Calu3 (cell line): ENCODE measurements at regions not wholly inside any gene's neighbourhood (a gene's known extent, or its start where the extent isn't known, plus 50 kb on each side); places are given as distances from the start of the nearest gene placed in this dataset.

Source experiments
- BruUV-seq: library from RNA; stranded (reverse); fragments of 400-500 nt; replicated peaks from 2 replicates; lab custom pipeline; 2021; lab: Mats Ljungman, UMichigan
- CTCF ChIA-PET: fragments of 300-600 bp; sonication (Branson Sonifier 250); formaldehyde crosslinking; loops from one replicate; lab custom pipeline; 2022; ENCODE audit warnings: antibody characterized with exemption; lab: Charles Lee
- DNase-seq: peaks from one replicate; pipeline ENCODE4 v3.0.0; 2022
- H3K27ac Mint-ChIP-seq: one replicate; pipeline ENCODE4 v1.8.0; 2022; ENCODE audit warnings: mixed read lengths; ENCODE audit not compliant: unreplicated experiment
- H3K27me3 Mint-ChIP-seq: one replicate; pipeline ENCODE4 v1.8.0; 2022; ENCODE audit warnings: mixed read lengths; ENCODE audit not compliant: unreplicated experiment
- H3K36me3 Mint-ChIP-seq: one replicate; pipeline ENCODE4 v1.8.0; 2022; ENCODE audit warnings: mild to moderate bottlenecking, moderate library complexity, mixed read lengths; ENCODE audit not compliant: insufficient read depth, unreplicated experiment
- H3K4me1 Mint-ChIP-seq: one replicate; pipeline ENCODE4 v1.8.0; 2022; ENCODE audit warnings: mild to moderate bottlenecking, low read depth, mixed read lengths; ENCODE audit not compliant: unreplicated experiment
- H3K4me3 Mint-ChIP-seq: one replicate; pipeline ENCODE4 v1.8.0; 2022; ENCODE audit warnings: mild to moderate bottlenecking, low read depth, moderate library complexity, mixed read lengths; ENCODE audit not compliant: unreplicated experiment
- H3K9me3 Mint-ChIP-seq: one replicate; pipeline ENCODE4 v1.8.0; 2022; ENCODE audit warnings: low read depth, mixed read lengths; ENCODE audit not compliant: unreplicated experiment
- intact Hi-C: fragments of 100-400 bp; cut with micrococcal nuclease; formaldehyde crosslinking; loops from one replicate; pipeline ENCODE4 v1.10.0; 2022; ENCODE audit not compliant: unreplicated experiment
- TF ChIP-seq, protein P1 (sequence below): fragments of 200-600 bp; IDR thresholded peaks from one replicate; pipeline ENCODE4 v1.8.0; 2022; ENCODE audit warnings: antibody characterized with exemption; ENCODE audit not compliant: unreplicated experiment

DNA sequence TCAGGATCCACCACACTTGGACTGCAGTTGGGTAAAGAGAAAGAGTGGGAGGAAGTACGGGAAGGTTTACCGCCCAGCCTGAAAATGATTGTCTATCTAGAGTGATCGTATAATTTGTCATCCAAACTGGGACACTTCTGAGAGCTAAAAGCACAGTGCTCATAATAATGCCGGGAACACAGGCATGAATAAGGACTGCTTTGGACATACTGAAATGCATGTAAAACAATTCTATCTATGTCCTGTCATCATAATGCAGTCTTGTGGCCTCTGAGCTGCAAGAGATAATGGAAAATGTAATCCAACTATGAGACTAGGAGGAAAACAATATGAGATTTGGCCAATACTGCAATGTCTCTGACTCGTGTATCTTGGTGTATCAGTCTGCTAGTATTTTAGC is 435.5 kb downstream of the SOX11 start:
- H3K27me3 Mint-ChIP-seq: no peaks in the 10 kb centered on the region
- CTCF ChIA-PET: no interaction called here
- H3K36me3 Mint-ChIP-seq: no peaks in the 10 kb centered on the region
- no peak overlapping the region for H3K4me3 Mint-ChIP-seq
- no peak for DNase-seq
- no peaks in the 10 kb centered on the region for H3K4me1 Mint-ChIP-seq
- no TSS peak for BruUV-seq
- intact Hi-C loops: loop anchor here (5.0 kb wide), 1 partner anchor 190 kb away; no protein-coding TSS in a partner anchor
- no peak overlapping the region for H3K27ac Mint-ChIP-seq
- TF ChIP-seq, protein P1, sequence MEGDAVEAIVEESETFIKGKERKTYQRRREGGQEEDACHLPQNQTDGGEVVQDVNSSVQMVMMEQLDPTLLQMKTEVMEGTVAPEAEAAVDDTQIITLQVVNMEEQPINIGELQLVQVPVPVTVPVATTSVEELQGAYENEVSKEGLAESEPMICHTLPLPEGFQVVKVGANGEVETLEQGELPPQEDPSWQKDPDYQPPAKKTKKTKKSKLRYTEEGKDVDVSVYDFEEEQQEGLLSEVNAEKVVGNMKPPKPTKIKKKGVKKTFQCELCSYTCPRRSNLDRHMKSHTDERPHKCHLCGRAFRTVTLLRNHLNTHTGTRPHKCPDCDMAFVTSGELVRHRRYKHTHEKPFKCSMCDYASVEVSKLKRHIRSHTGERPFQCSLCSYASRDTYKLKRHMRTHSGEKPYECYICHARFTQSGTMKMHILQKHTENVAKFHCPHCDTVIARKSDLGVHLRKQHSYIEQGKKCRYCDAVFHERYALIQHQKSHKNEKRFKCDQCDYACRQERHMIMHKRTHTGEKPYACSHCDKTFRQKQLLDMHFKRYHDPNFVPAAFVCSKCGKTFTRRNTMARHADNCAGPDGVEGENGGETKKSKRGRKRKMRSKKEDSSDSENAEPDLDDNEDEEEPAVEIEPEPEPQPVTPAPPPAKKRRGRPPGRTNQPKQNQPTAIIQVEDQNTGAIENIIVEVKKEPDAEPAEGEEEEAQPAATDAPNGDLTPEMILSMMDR: no peak
- peaks cover 4% of the 10 kb centered on the region for H3K9me3 Mint-ChIP-seq

DNA sequence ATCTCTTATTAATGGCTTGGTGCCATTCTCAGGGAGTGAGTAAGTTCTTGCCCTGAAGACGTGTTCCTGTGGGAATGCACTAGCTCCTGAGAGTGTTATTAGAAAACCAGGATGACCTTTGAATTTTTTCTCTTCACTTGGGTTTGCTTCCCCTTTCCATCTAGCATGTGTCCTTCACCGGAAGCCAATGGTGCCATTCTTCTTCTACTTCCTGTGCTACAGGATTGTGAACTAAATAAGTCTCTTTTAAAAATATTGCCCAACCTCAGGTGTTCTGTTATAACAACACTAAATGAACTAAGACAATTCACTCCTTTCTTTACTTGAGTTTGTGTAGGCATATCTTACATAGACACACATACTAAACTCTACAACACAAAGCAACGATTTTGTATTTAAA is 447.0 kb downstream of the SOX11 start:
- no peaks in the 10 kb centered on the region for H3K36me3 Mint-ChIP-seq
- intact Hi-C loops: no loop called here
- no peak for DNase-seq

DNA sequence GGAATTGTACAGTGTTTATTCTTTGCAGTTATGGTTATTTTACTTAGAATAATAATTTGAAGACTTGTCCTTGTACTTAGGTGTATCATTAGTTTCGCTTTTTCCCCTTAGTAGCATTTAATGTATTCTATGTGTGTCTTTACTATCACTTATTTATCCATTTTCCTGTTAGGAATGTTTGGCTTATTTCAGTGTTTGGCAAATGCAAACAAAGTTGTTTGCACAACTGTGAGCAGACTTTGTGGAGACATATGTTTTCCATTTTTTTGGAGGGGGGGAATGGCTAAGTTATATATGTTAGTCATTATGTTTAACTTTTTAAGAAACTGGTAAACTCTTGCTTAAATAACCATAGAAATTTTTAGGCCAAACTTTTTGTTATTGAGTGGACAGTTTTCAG is 447.7 kb downstream of the SOX11 start:
- H3K27me3 Mint-ChIP-seq: no peaks in the 10 kb centered on the region
- no peak overlapping the region for H3K4me3 Mint-ChIP-seq
- no peak overlapping the region for H3K27ac Mint-ChIP-seq
- intact Hi-C loops: no loop called here
- no peak for DNase-seq
- no peaks in the 10 kb centered on the region for H3K36me3 Mint-ChIP-seq
- peaks cover 2% of the 10 kb centered on the region for H3K9me3 Mint-ChIP-seq
- TF ChIP-seq, protein P1: no peak
- CTCF ChIA-PET: no interaction called here
- no TSS peak for BruUV-seq
- no peaks in the 10 kb centered on the region for H3K4me1 Mint-ChIP-seq

More for the DNA sequence above, 447.0 kb downstream of the SOX11 start:
- Mint-ChIP-seq H3K27ac (no peak overlapping the region), H3K27me3 (no peaks in the 10 kb centered on the region), H3K9me3 (peaks cover 2% of the 10 kb centered on the region), H3K4me3 (no peak overlapping the region), H3K4me1 (no peaks in the 10 kb centered on the region)
- TF ChIP-seq, protein P1: no peak
- CTCF ChIA-PET: no interaction called here
- no TSS peak for BruUV-seq

DNA sequence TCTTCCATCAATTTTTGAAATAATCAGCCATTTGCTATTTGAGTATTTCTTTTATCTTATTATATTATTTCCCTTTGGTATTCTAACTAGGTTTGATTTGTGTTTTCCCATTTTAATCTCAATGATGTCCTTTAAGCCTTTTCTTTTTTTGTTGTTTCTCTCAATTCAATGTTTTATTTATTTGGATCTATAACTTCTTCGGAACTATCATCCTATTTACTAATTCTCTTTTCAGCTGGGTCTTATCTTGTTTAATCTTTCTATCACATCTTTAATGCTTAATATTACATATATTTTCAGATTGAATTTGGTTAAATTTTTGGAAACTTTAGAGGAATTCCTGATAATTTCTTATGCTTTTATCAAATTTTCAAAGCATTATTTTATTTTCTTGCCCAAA is 448.3 kb downstream of the SOX11 start:
- peaks cover 2% of the 10 kb centered on the region for H3K9me3 Mint-ChIP-seq
- TF ChIP-seq, protein P1: no peak
- H3K27me3 Mint-ChIP-seq: no peaks in the 10 kb centered on the region
- no peak overlapping the region for H3K4me3 Mint-ChIP-seq
- no peaks in the 10 kb centered on the region for H3K36me3 Mint-ChIP-seq
- CTCF ChIA-PET: no interaction called here
- BruUV-seq: no TSS peak
- H3K27ac Mint-ChIP-seq: no peak overlapping the region
- DNase-seq: no peak
- no peaks in the 10 kb centered on the region for H3K4me1 Mint-ChIP-seq
- intact Hi-C loops: no loop called here
